CD14-positive monocyte (primary cell): ENCODE measurements at regions not wholly inside any gene's neighbourhood (a gene's known extent, or its start where the extent isn't known, plus 50 kb on each side); places are given as distances from the start of the nearest gene placed in this dataset.

Source experiments
- DNase-seq, 3 donors: peaks; one replicate each; pipeline ENCODE4 v3.0.0-alpha.2; 2011 to 2022
- H2AFZ ChIP-seq: 2 replicates; pipeline ENCODE4 v1.6.0; 2012; ENCODE audit warnings: mild to moderate bottlenecking, low read depth, low read length, inconsistent platforms; ENCODE audit not compliant: insufficient read depth, poor library complexity, severe bottlenecking
- H3K27ac ChIP-seq, 2 donors: 1 replicate in 1 of 2; 2 replicates in 1 of 2; pipeline ENCODE4 v1.5.1; 2012 to 2013; ENCODE audit warnings: low read length in 2 of 2, control low read depth in 1 of 2, inconsistent platforms in 1 of 2, low read depth in 1 of 2, mild to moderate bottlenecking in 1 of 2
- H3K27me3 ChIP-seq, 2 donors: one replicate each; pipeline versions ENCODE4 v1.6.0 to v1.6.1; 2011 to 2013; ENCODE audit warnings: low read length in 2 of 2; ENCODE audit not compliant: control insufficient read depth in 2 of 2, insufficient read depth in 2 of 2
- H3K36me3 ChIP-seq, 2 donors: replicated peaks in 1 of 2; 1 replicate in 1 of 2; 2 replicates in 1 of 2; pipeline versions ENCODE4 v1.5.1 to v1.6.1; 2012 to 2013; ENCODE audit warnings: low read length in 2 of 2, control low read depth in 1 of 2, inconsistent platforms in 1 of 2, mild to moderate bottlenecking in 1 of 2; ENCODE audit not compliant: insufficient read depth in 2 of 2, control insufficient read depth in 1 of 2
- H3K4me1 ChIP-seq, 2 donors: 1 replicate in 1 of 2; 2 replicates in 1 of 2; pipeline versions ENCODE4 v1.5.1 to v1.6.1; 2012 to 2013; ENCODE audit warnings: low read length in 2 of 2, control low read depth in 1 of 2, inconsistent platforms in 1 of 2, mild to moderate bottlenecking in 1 of 2, moderate library complexity in 1 of 2; ENCODE audit not compliant: insufficient read depth in 2 of 2, control insufficient read depth in 1 of 2
- H3K4me2 ChIP-seq: replicated peaks from 2 replicates; pipeline ENCODE3; 2012; ENCODE audit warnings: low read length, moderate library complexity, mild to moderate bottlenecking; ENCODE audit not compliant: poor library complexity, severe bottlenecking; ENCODE audit errors: extremely low read depth
- H3K4me3 ChIP-seq, 3 experiments: fragments of 200-600 bp in 1 of 3; sonication (generic) in 1 of 3; replicated peaks in 1 of 3; 1 replicate in 2 of 3; 2 replicates in 1 of 3; pipeline ENCODE4 v1.5.1; 2011 to 2013; ENCODE audit warnings: low read length in 3 of 3, mild to moderate bottlenecking in 3 of 3, control low read depth in 2 of 3, low read depth in 2 of 3, inconsistent platforms in 1 of 3, moderate library complexity in 1 of 3
- H3K79me2 ChIP-seq: 2 replicates; pipeline ENCODE4 v1.6.0; 2012; ENCODE audit warnings: mild to moderate bottlenecking, control low read depth, inconsistent platforms, low read length, moderate library complexity; ENCODE audit not compliant: insufficient read depth
- H3K9ac ChIP-seq: 2 replicates; pipeline ENCODE4 v1.6.0; 2017; ENCODE audit warnings: low read length, mild to moderate bottlenecking; ENCODE audit not compliant: insufficient read depth, poor library complexity, severe bottlenecking
- H3K9me3 ChIP-seq, 2 donors: replicated peaks in 1 of 2; 1 replicate in 1 of 2; 2 replicates in 1 of 2; pipeline versions ENCODE4 v1.5.1 to v1.6.1; 2012 to 2013; ENCODE audit warnings: low read length in 2 of 2, control low read depth in 1 of 2; ENCODE audit not compliant: control insufficient read depth in 1 of 2, insufficient read depth in 1 of 2
- H4K20me1 ChIP-seq: 2 replicates; pipeline ENCODE4 v1.6.0; 2012; ENCODE audit warnings: mild to moderate bottlenecking, low read length, control low read depth, moderate library complexity; ENCODE audit not compliant: insufficient read depth
- H3K27ac Mint-ChIP-seq, 7 donors: one replicate each; pipeline ENCODE4 v1.8.0; 2020; ENCODE audit warnings: mild to moderate bottlenecking in 7 of 7, mixed read lengths in 7 of 7, moderate library complexity in 6 of 7, inconsistent platforms in 2 of 7
- H3K27me3 Mint-ChIP-seq, 3 donors: one replicate each; pipeline ENCODE4 v1.8.0; 2021 to 2022; ENCODE audit warnings: low read depth in 3 of 3, mild to moderate bottlenecking in 3 of 3, mixed read lengths in 3 of 3, moderate library complexity in 3 of 3, inconsistent platforms in 1 of 3
- H3K36me3 Mint-ChIP-seq, 2 donors: one replicate each; pipeline ENCODE4 v1.8.0; 2020; ENCODE audit warnings: mixed read lengths in 2 of 2, inconsistent platforms in 1 of 2, mild to moderate bottlenecking in 1 of 2
- H3K4me1 Mint-ChIP-seq: one replicate; pipeline ENCODE4 v1.8.0; 2020; ENCODE audit warnings: mild to moderate bottlenecking, mixed read lengths
- H3K4me3 Mint-ChIP-seq, 2 donors: one replicate each; pipeline ENCODE4 v1.8.0; 2020; ENCODE audit warnings: mild to moderate bottlenecking in 2 of 2, mixed read lengths in 2 of 2, moderate library complexity in 1 of 2
- H3K9me3 Mint-ChIP-seq, 7 donors: one replicate each; pipeline ENCODE4 v1.8.0; 2020 to 2022; ENCODE audit warnings: mixed read lengths in 7 of 7, mild to moderate bottlenecking in 6 of 7, moderate library complexity in 6 of 7, inconsistent platforms in 2 of 7
- CTCF ChIP-seq: fragments of 200-600 bp; IDR thresholded peaks from one replicate; pipeline ENCODE4 v1.8.0; 2022; ENCODE audit warnings: antibody characterized with exemption, mild to moderate bottlenecking
- WGBS: methylation state at CpG from one replicate; pipeline ENCODE4 v1.1.5; 2013; ENCODE audit warnings: missing lambda C conversion rate; ENCODE audit not compliant: insufficient coverage; 5-methylcytosine and 5-hydroxymethylcytosine counted together
- intact Hi-C, 2 donors: fragments of 100-400 bp; cut with micrococcal nuclease; formaldehyde crosslinking; loops; one replicate each; pipeline versions ENCODE4 v1.15.0 to v1.15.1; 2023

GRCh38 chr7:131803816-131804215, 247.4 kb upstream of the PODXL start:
- intact Hi-C loops = no loop called here
- no peak overlapping the region for H3K4me3 ChIP-seq
- Mint-ChIP-seq H3K9me3 (peaks cover 0 to 8% (median 2%) of the 10 kb centered on the region in 7 donors), H3K27ac (no peak overlapping the region), H3K27me3 (peaks cover 0 to 4% (median 0%) of the 10 kb centered on the region in 3 donors), H3K4me3 (no peak overlapping the region), H3K4me1 (no peaks in the 10 kb centered on the region), H3K36me3 (no peaks in the 10 kb centered on the region)
- no peaks in the 10 kb centered on the region for H4K20me1 ChIP-seq
- no peaks in the 10 kb centered on the region for H3K27me3 ChIP-seq
- no peaks in the 10 kb centered on the region for H3K79me2 ChIP-seq
- H3K9ac ChIP-seq = no peak overlapping the region
- H3K36me3 ChIP-seq = no peaks in the 10 kb centered on the region
- no peak for DNase-seq
- TF ChIP-seq CTCF = no peak
- H3K4me2 ChIP-seq = no peak overlapping the region
- no peaks in the 10 kb centered on the region for H3K4me1 ChIP-seq
- 72% methylated on average over 3 of the region's 7 CpGs for WGBS
- H3K27ac ChIP-seq = no peak overlapping the region
- no peak overlapping the region for H2AFZ ChIP-seq
- no peaks in the 10 kb centered on the region for H3K9me3 ChIP-seq

GRCh38 chr7:131802195-131802864, 245.9 kb upstream of the PODXL start:
- no peaks in the 10 kb centered on the region for H3K4me1 ChIP-seq
- Mint-ChIP-seq H3K27ac (no peak overlapping the region), H3K4me1 (no peaks in the 10 kb centered on the region), H3K4me3 (no peak overlapping the region), H3K36me3 (no peaks in the 10 kb centered on the region), H3K27me3 (peaks cover 0 to 1% (median 0%) of the 10 kb centered on the region in 3 donors), H3K9me3 (peaks cover 0 to 12% (median 2%) of the 10 kb centered on the region in 7 donors)
- WGBS = 82% methylated on average over 7 of the region's 9 CpGs
- H3K4me2 ChIP-seq = no peak overlapping the region
- no peak overlapping the region for H3K9ac ChIP-seq
- no peaks in the 10 kb centered on the region for H3K79me2 ChIP-seq
- no peaks in the 10 kb centered on the region for H4K20me1 ChIP-seq
- H3K27me3 ChIP-seq = no peaks in the 10 kb centered on the region
- no peak overlapping the region for H3K27ac ChIP-seq
- H3K9me3 ChIP-seq = no peaks in the 10 kb centered on the region
- no peaks in the 10 kb centered on the region for H3K36me3 ChIP-seq
- no peak overlapping the region for H2AFZ ChIP-seq
- no peak overlapping the region for H3K4me3 ChIP-seq
- no peak for DNase-seq
- intact Hi-C loops = no loop called here
- no peak for TF ChIP-seq CTCF
